HCT116 (cell line): ENCODE measurements at regions not wholly inside any gene's neighbourhood (a gene's known extent, or its start where the extent isn't known, plus 50 kb on each side); places are given as distances from the start of the nearest gene placed in this dataset.

Experiments
- ATAC-seq: fragments of 200-7000 bp; cut with Tn5 transposase; 2 replicates; pipeline ENCODE4 v1.9.1; 2020; ENCODE audit warnings: mild to moderate bottlenecking, moderate library complexity
- BruUV-seq: library from RNA; stranded (reverse); fragments of 400-500 nt; replicated peaks from 2 replicates; lab custom pipeline; 2021; lab: Mats Ljungman, UMichigan
- CTCF ChIA-PET: fragments of 300-600 bp; sonication (Branson Sonifier 250); formaldehyde crosslinking; loops from one replicate; lab custom pipeline; 2021; ENCODE audit warnings: antibody characterized with exemption; lab: Charles Lee
- POLR2A ChIA-PET: fragments of 300-600, 350-600 bp; sonication (Branson Sonifier 250); formaldehyde crosslinking; loops from one replicate; lab custom pipeline; 2021; ENCODE audit warnings: antibody characterized with exemption; lab: Charles Lee
- RAD21 ChIA-PET, 2 experiments: fragments of 300-600 bp; sonication (Branson Sonifier 250); formaldehyde crosslinking; loops; one replicate each; lab custom pipeline; 2023; ENCODE audit warnings: low total read pairs in 2 of 2; ENCODE audit not compliant: uncharacterized antibody in 2 of 2, unreplicated experiment in 2 of 2, low non-redundant PET in 1 of 2; lab: Charles Lee
- DNase-seq: peaks from one replicate; pipeline ENCODE4 v3.0.0-alpha.2; 2010; ENCODE audit warnings: low read depth, low spot score
- H2AFZ ChIP-seq: fragments of 200-600 bp; shearing (Covaris generic), sonication (generic); 2 replicates; pipeline ENCODE4 v1.6.1; 2017; ENCODE audit warnings: low read depth, mixed run types, mixed read lengths, antibody characterized with exemption, low read length; ENCODE audit not compliant: poor library complexity, severe bottlenecking
- H3K27ac ChIP-seq: 2 replicates; pipeline ENCODE4 v1.5.1; 2012; ENCODE audit warnings: low read depth, low read length
- H3K27me3 ChIP-seq: fragments of 200-600 bp; sonication (generic); 2 replicates; pipeline ENCODE4 v1.6.1; 2016; ENCODE audit warnings: mixed run types, low read length, mixed read lengths; ENCODE audit not compliant: insufficient read depth
- H3K36me3 ChIP-seq, 2 experiments: fragments of 200-500 bp in 1 of 2; fragments of 200-600 bp in 1 of 2; sonication (Bioruptor generic) in 1 of 2; sonication (generic) in 1 of 2; 2 replicates each; pipeline versions ENCODE4 v1.5.1 to v1.6.1; 2014 to 2016; ENCODE audit warnings: low read length in 2 of 2, inconsistent platforms in 1 of 2, mixed read lengths in 1 of 2, mixed run types in 1 of 2; ENCODE audit not compliant: insufficient read depth in 2 of 2, control insufficient read depth in 1 of 2
- H3K4me1 ChIP-seq, 2 experiments: fragments of 200-600 bp in 1 of 2; sonication (generic) in 1 of 2; 2 replicates each; pipeline versions ENCODE4 v1.5.1 to v1.6.1; 2012 to 2017; ENCODE audit warnings: low read length in 2 of 2, inconsistent platforms in 1 of 2, mild to moderate bottlenecking in 1 of 2, mixed read lengths in 1 of 2, mixed run types in 1 of 2, moderate library complexity in 1 of 2; ENCODE audit not compliant: insufficient read depth in 2 of 2, control insufficient read depth in 1 of 2
- H3K4me2 ChIP-seq: fragments of 200-600 bp; sonication (generic); 2 replicates; pipeline ENCODE4 v1.6.1; 2017; ENCODE audit warnings: mixed run types, low read length, mixed read lengths
- H3K4me3 ChIP-seq, 2 experiments: fragments of 200-600 bp in 1 of 2; sonication (generic) in 1 of 2; replicated peaks in 1 of 2; 2 replicates each; pipeline ENCODE4 v1.5.1; 2011 to 2016; ENCODE audit warnings: low read length in 2 of 2, control low read depth in 1 of 2, low read depth in 1 of 2, mild to moderate bottlenecking in 1 of 2, mixed read lengths in 1 of 2, mixed run types in 1 of 2
- H3K79me2 ChIP-seq: fragments of 200-600 bp; sonication (generic); 2 replicates; pipeline ENCODE4 v1.6.1; 2017; ENCODE audit warnings: mild to moderate bottlenecking, mixed run types, low read length, moderate library complexity, mixed read lengths; ENCODE audit not compliant: insufficient read depth
- H3K9ac ChIP-seq: fragments of 200-600 bp; sonication (generic); 2 replicates; pipeline ENCODE4 v1.6.1; 2016; ENCODE audit warnings: low read length, mixed read lengths
- H3K9me2 ChIP-seq: fragments of 200-600 bp; sonication (generic), shearing (Covaris generic); 2 replicates; pipeline ENCODE4 v1.6.1; 2017; ENCODE audit warnings: mixed run types, mild to moderate bottlenecking, moderate library complexity; ENCODE audit not compliant: insufficient read depth
- H3K9me3 ChIP-seq, 2 experiments: fragments of 200-500 bp in 1 of 2; fragments of 200-600 bp in 1 of 2; sonication (Bioruptor generic) in 1 of 2; sonication (generic) in 1 of 2; 2 replicates each; pipeline ENCODE4 v1.6.1; 2014 to 2017; ENCODE audit warnings: low read length in 2 of 2, mixed read lengths in 2 of 2, inconsistent platforms in 1 of 2, low read depth in 1 of 2, mild to moderate bottlenecking in 1 of 2, mixed run types in 1 of 2, moderate library complexity in 1 of 2; ENCODE audit not compliant: control insufficient read depth in 1 of 2, insufficient read depth in 1 of 2
- H4K20me1 ChIP-seq: fragments of 200-600 bp; sonication (generic), shearing (Covaris generic); 2 replicates; pipeline ENCODE4 v1.6.1; 2017; ENCODE audit warnings: mixed run types, mild to moderate bottlenecking, moderate library complexity; ENCODE audit not compliant: insufficient read depth
- CBX3 ChIP-seq: IDR thresholded peaks from 2 replicates; pipeline ENCODE4 v1.6.1; 2012; ENCODE audit warnings: low read depth
- CEBPB ChIP-seq: IDR thresholded peaks from 2 replicates; pipeline ENCODE4 v1.6.1; 2012; ENCODE audit warnings: low read depth
- CTCF ChIP-seq, 3 experiments: fragments of 200-600 bp in 1 of 3; sonication (generic) in 1 of 3; IDR thresholded peaks in 2 of 3; conservative IDR thresholded peaks in 1 of 3; 2 replicates each; pipeline ENCODE4 v1.5.1; 2012 to 2017; ENCODE audit warnings: low read depth in 2 of 3, low read length in 2 of 3, antibody characterized with exemption in 1 of 3, borderline replicate concordance in 1 of 3, control low read depth in 1 of 3, mild to moderate bottlenecking in 1 of 3, mixed read lengths in 1 of 3, mixed run types in 1 of 3, moderate library complexity in 1 of 3; ENCODE audit not compliant: insufficient read depth in 1 of 3
- EGR1 ChIP-seq: IDR thresholded peaks from 2 replicates; pipeline ENCODE4 v1.6.1; 2012; ENCODE audit warnings: low read depth
- ELF1 ChIP-seq: IDR thresholded peaks from 2 replicates; pipeline ENCODE4 v1.6.1; 2012; ENCODE audit warnings: low read depth, borderline replicate concordance
- EZH2 ChIP-seq: fragments of 200-600 bp; sonication (generic); IDR thresholded peaks from 2 replicates; pipeline ENCODE4 v1.6.1; 2017; ENCODE audit warnings: antibody characterized with exemption, mixed run types
- EZH2phosphoT487 ChIP-seq: fragments of 200-600 bp; IDR thresholded peaks from 2 replicates; pipeline ENCODE4 v1.6.1; 2018; ENCODE audit warnings: antibody characterized with exemption, borderline replicate concordance
- FOSL1 ChIP-seq: IDR thresholded peaks from 2 replicates; pipeline ENCODE4 v1.6.1; 2012; ENCODE audit warnings: low read depth
- JUND ChIP-seq: IDR thresholded peaks from 2 replicates; pipeline ENCODE4 v1.6.1; 2012
- MAX ChIP-seq: IDR thresholded peaks from 2 replicates; pipeline ENCODE4 v1.6.1; 2012
- RAD21 ChIP-seq: IDR thresholded peaks from 2 replicates; pipeline ENCODE4 v1.6.1; 2012; ENCODE audit warnings: low read depth, mild to moderate bottlenecking
- SIN3A ChIP-seq: IDR thresholded peaks from 2 replicates; pipeline ENCODE4 v1.6.1; 2012; ENCODE audit warnings: low read depth
- SRF ChIP-seq: IDR thresholded peaks from 2 replicates; pipeline ENCODE4 v1.6.1; 2012; ENCODE audit warnings: low read depth
- YY1 ChIP-seq: IDR thresholded peaks from 2 replicates; pipeline ENCODE4 v1.6.1; 2011; ENCODE audit warnings: low read length, low read depth, moderate library complexity, mild to moderate bottlenecking; ENCODE audit not compliant: insufficient replicate concordance; ENCODE audit errors: extremely low read depth
- ZBTB33 ChIP-seq: IDR thresholded peaks from 2 replicates; pipeline ENCODE4 v1.6.1; 2011; ENCODE audit warnings: mild to moderate bottlenecking, low read length, moderate library complexity; ENCODE audit not compliant: insufficient replicate concordance; ENCODE audit errors: extremely low read depth
- ZFX ChIP-seq: fragments of 450-650 bp; IDR thresholded peaks from 2 replicates; pipeline ENCODE4 v1.6.1; 2017
- ZNF274 ChIP-seq: fragments of 200-500 bp; sonication (Bioruptor generic); IDR thresholded peaks from 2 replicates; pipeline ENCODE4 v1.6.1; 2014; ENCODE audit warnings: mild to moderate bottlenecking, low read depth, low read length, inconsistent platforms
- intact Hi-C: fragments of 100-400 bp; cut with micrococcal nuclease; formaldehyde crosslinking; loops from 2 replicates; pipeline ENCODE4 v1.10.0; 2022

GRCh38 chr15:99482993-99483392 lies 82.8 kb upstream of the MEF2A start:
- H3K27me3 ChIP-seq, result no peaks in the 10 kb centered on the region
- no TSS peak for BruUV-seq
- H3K9ac ChIP-seq, result no peak overlapping the region
- RAD21 ChIA-PET, result no interaction called here
- no peak overlapping the region for H3K4me3 ChIP-seq
- H3K36me3 ChIP-seq, result no peaks in the 10 kb centered on the region
- no peaks in the 10 kb centered on the region for H3K9me3 ChIP-seq
- no peak for ATAC-seq
- no peaks in the 10 kb centered on the region for H3K79me2 ChIP-seq
- CTCF ChIA-PET, result no interaction called here
- H4K20me1 ChIP-seq, result no peaks in the 10 kb centered on the region
- TF ChIP-seq ZNF274 (no peak), ZFX (no peak), CEBPB (no peak), EGR1 (no peak), JUND (no peak), EZH2 (no peak), CTCF (IDR thresholded peaks at IDR 0.05 in 2 of 3, conservative IDR thresholded peaks at IDR 0.05 in 1 of 3; ENCODE audit: borderline replicate concordance in 1 of 3, insufficient read depth in 1 of 3, low read depth in 2 of 3, low read length in 2 of 3) (no peak), EZH2phosphoT487 (no peak), MAX (no peak), FOSL1 (no peak), ELF1 (no peak), RAD21 (no peak), SRF (no peak), CBX3 (no peak), ZBTB33 (no peak), SIN3A (no peak), YY1 (no peak)
- TF ChIP-seq, all 23 proteins: peak for 0
- no peak for DNase-seq
- Histone ChIP-seq H3K9me2 (no peaks in the 10 kb centered on the region), H3K4me2 (no peak overlapping the region), H3K27ac (no peak overlapping the region), H3K4me1 (peaks cover 11 to 20% of the 10 kb centered on the region in 2 experiments; a peak in 3 of 4 replicates), H2AFZ (no peak overlapping the region)
- intact Hi-C loops, result no loop called here
- POLR2A ChIA-PET, result interaction anchor here (0.6 kb wide), 1 partner anchor 10 kb away, joined by 4 read pairs; no protein-coding TSS in a partner anchor
